GM12875 (cell line): ENCODE measurements at regions not wholly inside any gene's neighbourhood (a gene's known extent, or its start where the extent isn't known, plus 50 kb on each side); places are given as distances from the start of the nearest gene placed in this dataset.

Experiments
- H3K4me3 ChIP-seq: one replicate; pipeline ENCODE4 v1.5.1; 2011; ENCODE audit warnings: low read depth, low read length, control low read depth
- TF ChIP-seq, protein P1 (sequence below): IDR thresholded peaks from 2 replicates; pipeline ENCODE4 v1.5.1; 2011; ENCODE audit warnings: low read depth, mild to moderate bottlenecking, control low read depth, inconsistent platforms, low read length, moderate library complexity, borderline replicate concordance; ENCODE audit not compliant: insufficient read depth

DNA sequence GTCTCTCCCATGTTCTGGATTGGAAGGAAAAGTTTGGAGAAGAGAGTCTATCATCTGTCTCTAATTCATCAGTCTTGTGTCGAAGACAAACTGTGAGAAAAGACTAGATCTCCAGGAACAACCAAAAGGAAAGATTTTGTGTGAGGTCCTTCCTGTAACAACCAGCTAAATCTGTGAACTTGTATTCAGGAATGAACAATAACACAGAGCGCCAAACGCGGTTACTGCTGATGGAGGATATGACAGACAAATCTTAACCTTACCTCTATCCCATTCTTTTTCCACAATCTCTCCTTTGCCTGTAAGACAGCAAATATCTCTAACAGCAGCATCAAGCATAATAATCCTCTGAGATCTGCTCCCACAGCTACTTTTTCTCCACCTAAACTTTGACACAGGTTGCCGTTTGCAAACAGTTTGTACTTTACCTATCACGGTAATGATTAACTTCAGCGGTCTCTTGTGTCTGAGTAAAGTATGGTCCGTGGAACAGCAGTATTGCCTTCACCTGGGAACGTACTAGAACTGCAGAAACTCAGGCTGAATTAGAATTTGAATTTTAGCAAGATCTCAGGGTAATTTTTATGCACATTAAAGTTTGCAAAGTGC lies 387.6 kb downstream of the ELAVL2 start:
- TF ChIP-seq, protein P1, sequence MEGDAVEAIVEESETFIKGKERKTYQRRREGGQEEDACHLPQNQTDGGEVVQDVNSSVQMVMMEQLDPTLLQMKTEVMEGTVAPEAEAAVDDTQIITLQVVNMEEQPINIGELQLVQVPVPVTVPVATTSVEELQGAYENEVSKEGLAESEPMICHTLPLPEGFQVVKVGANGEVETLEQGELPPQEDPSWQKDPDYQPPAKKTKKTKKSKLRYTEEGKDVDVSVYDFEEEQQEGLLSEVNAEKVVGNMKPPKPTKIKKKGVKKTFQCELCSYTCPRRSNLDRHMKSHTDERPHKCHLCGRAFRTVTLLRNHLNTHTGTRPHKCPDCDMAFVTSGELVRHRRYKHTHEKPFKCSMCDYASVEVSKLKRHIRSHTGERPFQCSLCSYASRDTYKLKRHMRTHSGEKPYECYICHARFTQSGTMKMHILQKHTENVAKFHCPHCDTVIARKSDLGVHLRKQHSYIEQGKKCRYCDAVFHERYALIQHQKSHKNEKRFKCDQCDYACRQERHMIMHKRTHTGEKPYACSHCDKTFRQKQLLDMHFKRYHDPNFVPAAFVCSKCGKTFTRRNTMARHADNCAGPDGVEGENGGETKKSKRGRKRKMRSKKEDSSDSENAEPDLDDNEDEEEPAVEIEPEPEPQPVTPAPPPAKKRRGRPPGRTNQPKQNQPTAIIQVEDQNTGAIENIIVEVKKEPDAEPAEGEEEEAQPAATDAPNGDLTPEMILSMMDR: no peak
- no peak overlapping the region for H3K4me3 ChIP-seq

DNA sequence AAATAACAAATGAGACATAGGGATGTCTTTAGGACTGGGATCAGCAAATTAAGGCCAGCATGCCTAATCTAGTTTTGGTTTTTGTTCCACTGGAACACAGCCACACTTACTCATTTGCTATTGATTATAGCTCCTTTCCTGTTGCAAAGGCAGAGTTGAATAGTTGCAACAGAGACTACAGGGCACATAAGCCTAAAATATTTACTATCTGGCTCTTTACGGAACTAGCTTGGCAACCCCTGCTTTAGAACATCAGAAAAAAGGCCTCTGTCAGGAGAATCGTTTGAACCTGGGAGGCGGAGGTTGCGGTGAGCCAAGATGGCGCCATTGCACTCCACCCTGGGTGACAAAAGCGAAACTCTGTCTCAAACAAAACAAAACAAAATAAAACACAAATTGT lies 384.8 kb downstream of the ELAVL2 start:
- TF ChIP-seq, protein P1: no peak
- no peak overlapping the region for H3K4me3 ChIP-seq

DNA sequence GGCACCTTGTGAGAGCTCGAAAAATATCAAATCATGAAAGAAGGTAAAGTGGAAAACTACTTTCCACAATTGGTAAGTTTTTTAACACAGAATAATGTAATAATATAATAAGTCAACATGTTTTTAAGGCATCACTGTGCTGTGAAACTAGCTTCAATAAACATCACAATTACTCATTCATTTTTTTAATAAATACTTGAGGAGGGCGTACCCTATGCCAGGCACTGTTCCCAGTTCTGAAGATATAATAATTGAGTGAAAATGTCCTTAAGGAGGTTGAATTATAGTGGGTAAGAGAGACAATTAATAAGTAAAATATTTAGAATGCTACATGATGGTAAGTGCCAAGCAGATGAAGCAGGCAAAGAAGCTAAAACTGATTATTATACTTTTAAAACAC lies 381.4 kb downstream of the ELAVL2 start:
- TF ChIP-seq, protein P1: no peak
- H3K4me3 ChIP-seq: no peak overlapping the region

DNA sequence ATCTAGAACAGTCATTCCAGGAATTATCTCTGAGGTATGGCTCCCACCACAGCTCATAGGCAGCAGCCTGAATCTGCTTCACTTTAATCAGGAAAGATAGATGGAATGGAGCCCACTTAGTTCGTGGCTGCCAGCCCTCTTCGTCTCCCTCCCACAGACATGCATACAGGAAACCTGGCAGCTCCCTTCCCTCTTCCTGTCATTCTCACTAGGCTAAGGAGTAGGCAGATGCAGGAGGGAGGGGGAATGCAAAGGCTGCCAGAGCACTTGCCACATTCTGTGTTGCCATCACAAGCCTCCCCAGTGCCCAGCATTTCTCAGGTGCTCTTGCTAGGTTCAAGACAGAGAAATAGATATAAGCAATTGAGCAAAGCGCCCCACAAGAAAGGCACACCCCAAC lies 378.9 kb downstream of the ELAVL2 start:
- TF ChIP-seq, protein P1: no peak
- no peak overlapping the region for H3K4me3 ChIP-seq

DNA sequence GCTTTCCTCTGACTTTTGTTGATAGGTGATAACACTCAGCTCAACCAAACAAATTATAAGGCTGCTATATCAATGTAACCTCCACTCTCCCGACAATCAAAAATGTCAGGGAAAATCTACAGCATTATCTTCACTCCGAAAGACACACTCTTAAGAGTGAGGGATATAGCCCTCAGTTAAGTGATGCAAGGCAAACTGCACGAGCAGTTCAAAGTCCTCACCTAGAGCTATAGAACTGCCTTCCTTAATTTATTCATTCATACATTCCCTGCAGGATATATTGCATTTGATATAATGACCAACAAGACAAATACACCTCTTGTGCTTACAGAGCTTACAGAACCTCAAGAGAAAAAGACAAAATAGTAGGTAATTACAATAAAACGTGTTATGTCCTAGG lies 378.1 kb downstream of the ELAVL2 start:
- TF ChIP-seq, protein P1: no peak
- no peak overlapping the region for H3K4me3 ChIP-seq

DNA sequence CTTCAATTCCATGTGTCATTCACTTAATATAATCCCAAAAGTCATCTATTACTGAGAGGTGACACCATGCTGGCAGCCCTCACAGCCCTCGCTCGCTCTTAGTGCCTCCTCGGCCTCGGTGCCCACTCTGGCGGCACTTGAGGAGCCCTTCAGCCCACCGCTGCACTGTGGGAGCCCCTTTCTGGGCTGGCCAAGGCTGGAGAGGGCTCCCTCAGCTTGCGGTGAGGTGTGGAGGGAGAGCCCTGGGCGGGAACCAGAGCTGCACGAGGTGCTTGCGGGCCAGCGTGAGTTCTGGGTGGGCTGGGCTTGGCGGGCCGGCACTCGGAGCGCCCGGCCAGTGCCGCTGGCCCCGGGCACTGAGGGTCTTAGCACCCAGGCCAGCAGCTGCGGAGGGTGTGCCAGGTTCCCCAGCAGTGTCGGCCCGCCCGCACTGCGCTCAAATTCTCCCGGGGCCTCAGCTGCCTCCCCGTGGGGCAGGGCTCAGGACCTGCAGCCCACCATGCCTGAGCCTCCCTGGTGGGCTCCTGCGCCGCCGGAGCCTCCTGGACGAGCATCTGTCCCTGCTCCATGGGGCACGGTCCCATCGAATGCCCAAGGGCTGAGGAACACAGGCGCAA lies 374.1 kb downstream of the ELAVL2 start:
- TF ChIP-seq, protein P1: no peak
- no peak overlapping the region for H3K4me3 ChIP-seq

DNA sequence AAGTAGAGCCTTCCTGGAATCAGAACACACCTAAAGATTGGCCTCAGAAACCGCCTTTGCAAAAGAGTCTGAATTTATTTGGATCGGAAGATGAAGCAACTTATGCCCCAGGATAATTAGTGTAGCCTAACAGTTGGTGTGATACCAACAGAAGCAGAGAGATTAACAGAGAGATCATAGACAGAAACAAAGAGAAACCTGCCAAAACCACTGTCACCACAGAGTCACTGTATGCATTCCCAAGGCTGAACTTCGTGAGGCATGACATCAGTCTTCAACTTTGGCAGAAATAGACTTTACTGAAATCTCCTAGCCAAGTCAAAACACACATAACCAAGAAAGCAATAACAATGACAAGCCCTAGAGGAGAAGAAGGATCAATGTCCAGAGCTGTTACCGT lies 361.8 kb downstream of the ELAVL2 start:
- no peak overlapping the region for H3K4me3 ChIP-seq
- TF ChIP-seq, protein P1: no peak
